ENCODE measurements at regions not wholly inside any gene's neighbourhood (a gene's known extent, or its start where the extent isn't known, plus 50 kb on each side); places are given as distances from the start of the nearest gene placed in this dataset.

GRCh38 chr12:45102818-45103217, 51.9 kb upstream of the DBX2 start:
- TF ChIP-seq CTCF (IDR thresholded peaks at IDR 0.05; ENCODE audit: borderline replicate concordance): no peak
- no peak for DNase-seq
- Histone ChIP-seq H3K36me3 (no peaks in the 10 kb centered on the region), H3K9me3 (replicated peaks) (peaks cover 11% of the 10 kb centered on the region), H3K4me1 (no peaks in the 10 kb centered on the region), H3K27me3 (ENCODE audit: low read depth) (peaks cover 7% of the 10 kb centered on the region), H3K4me3 (no peak overlapping the region), H3K27ac (replicated peaks) (no peak overlapping the region)
- intact Hi-C loops (cut with micrococcal nuclease): no loop called here

GRCh38 chr12:45105996-45106395, 55.1 kb upstream of the DBX2 start:
- intact Hi-C loops (cut with micrococcal nuclease): no loop called here
- DNase-seq: no peak
- Histone ChIP-seq H3K27me3 (ENCODE audit: low read depth) (peaks cover 5% of the 10 kb centered on the region), H3K9me3 (replicated peaks) (peaks cover 15% of the 10 kb centered on the region), H3K4me1 (no peaks in the 10 kb centered on the region), H3K27ac (replicated peaks) (no peak overlapping the region), H3K4me3 (no peak overlapping the region), H3K36me3 (no peaks in the 10 kb centered on the region)
- TF ChIP-seq CTCF (IDR thresholded peaks at IDR 0.05; ENCODE audit: borderline replicate concordance): no peak

GRCh38 chr12:45112306-45112705, 61.4 kb upstream of the DBX2 start:
- peaks cover 4% of the 10 kb centered on the region for H3K27me3 ChIP-seq (ENCODE audit: low read depth)
- intact Hi-C loops (cut with micrococcal nuclease): no loop called here
- peaks cover 14% of the 10 kb centered on the region for H3K9me3 ChIP-seq (replicated peaks)
- TF ChIP-seq CTCF (IDR thresholded peaks at IDR 0.05; ENCODE audit: borderline replicate concordance): no peak
- H3K36me3 ChIP-seq: no peaks in the 10 kb centered on the region
- H3K4me1 ChIP-seq: no peaks in the 10 kb centered on the region
- no peak for DNase-seq
- H3K27ac ChIP-seq (replicated peaks): no peak overlapping the region
- H3K4me3 ChIP-seq: no peak overlapping the region

GRCh38 chr12:45121224-45121623, 70.3 kb upstream of the DBX2 start:
- no peak overlapping the region for H3K27ac ChIP-seq (replicated peaks)
- no peaks in the 10 kb centered on the region for H3K4me1 ChIP-seq
- peaks cover 4% of the 10 kb centered on the region for H3K9me3 ChIP-seq (replicated peaks)
- H3K36me3 ChIP-seq: no peaks in the 10 kb centered on the region
- intact Hi-C loops (cut with micrococcal nuclease): no loop called here
- no peak overlapping the region for H3K4me3 ChIP-seq
- no peaks in the 10 kb centered on the region for H3K27me3 ChIP-seq (ENCODE audit: low read depth)
- TF ChIP-seq CTCF (IDR thresholded peaks at IDR 0.05; ENCODE audit: borderline replicate concordance): no peak
- no peak for DNase-seq

GRCh38 chr12:45122768-45123380, 72.0 kb upstream of the DBX2 start:
- intact Hi-C loops (cut with micrococcal nuclease): no loop called here
- no peak overlapping the region for H3K4me3 ChIP-seq
- no peaks in the 10 kb centered on the region for H3K4me1 ChIP-seq
- no peaks in the 10 kb centered on the region for H3K27me3 ChIP-seq (ENCODE audit: low read depth)
- peak; percentile 54 for TF ChIP-seq CTCF (IDR thresholded peaks at IDR 0.05; ENCODE audit: borderline replicate concordance)
- DNase-seq: no peak
- H3K9me3 ChIP-seq (replicated peaks): no peaks in the 10 kb centered on the region
- no peaks in the 10 kb centered on the region for H3K36me3 ChIP-seq
- no peak overlapping the region for H3K27ac ChIP-seq (replicated peaks)
